ENCODE measurements at regions not wholly inside any gene's neighbourhood (a gene's known extent, or its start where the extent isn't known, plus 50 kb on each side); places are given as distances from the start of the nearest gene placed in this dataset.

- TF ChIP-seq EZH2 (IDR thresholded peaks at IDR 0.05; ENCODE audit: insufficient read depth, poor library complexity, severe bottlenecking) = no peak
- TF ChIP-seq EZH2phosphoT487 (IDR thresholded peaks at IDR 0.05; ENCODE audit: insufficient read depth, low read depth) = no peak
These were observed 209.6 kb upstream of the PFN2 start for GRCh38 chr3:150180334-150180733.
